Stimulated activated naive CD8-positive, alpha-beta T cell treated with anti-CD3 and anti-CD28 coated beads, Interleukin-15, Interleukin-2, amounts not matched to agents 100 ng/mL and 50 ng/mL, for 24 hours (primary cell): ENCODE measurements at regions not wholly inside any gene's neighbourhood (a gene's known extent, or its start where the extent isn't known, plus 50 kb on each side); places are given as distances from the start of the nearest gene placed in this dataset.
"Not testable (repeated sequence)": the region's sequence is repeated elsewhere in the genome, so short reads cannot be mapped to it uniquely, and the experiment has no call there.

Experiments
- H3K27ac Mint-ChIP-seq: one replicate; pipeline ENCODE4 v1.8.0; 2021; ENCODE audit warnings: mild to moderate bottlenecking, mixed read lengths
- H3K27me3 Mint-ChIP-seq: one replicate; pipeline ENCODE4 v1.8.0; 2021; ENCODE audit warnings: mixed read lengths
- H3K36me3 Mint-ChIP-seq: one replicate; pipeline ENCODE4 v1.8.0; 2021; ENCODE audit warnings: low read depth, mixed read lengths
- H3K4me1 Mint-ChIP-seq: one replicate; pipeline ENCODE4 v1.8.0; 2021; ENCODE audit warnings: low read depth, mixed read lengths
- H3K4me3 Mint-ChIP-seq: one replicate; pipeline ENCODE4 v1.8.0; 2021; ENCODE audit warnings: mild to moderate bottlenecking, mixed read lengths
- H3K9me3 Mint-ChIP-seq: one replicate; pipeline ENCODE4 v1.8.0; 2021; ENCODE audit warnings: mixed read lengths

DNA sequence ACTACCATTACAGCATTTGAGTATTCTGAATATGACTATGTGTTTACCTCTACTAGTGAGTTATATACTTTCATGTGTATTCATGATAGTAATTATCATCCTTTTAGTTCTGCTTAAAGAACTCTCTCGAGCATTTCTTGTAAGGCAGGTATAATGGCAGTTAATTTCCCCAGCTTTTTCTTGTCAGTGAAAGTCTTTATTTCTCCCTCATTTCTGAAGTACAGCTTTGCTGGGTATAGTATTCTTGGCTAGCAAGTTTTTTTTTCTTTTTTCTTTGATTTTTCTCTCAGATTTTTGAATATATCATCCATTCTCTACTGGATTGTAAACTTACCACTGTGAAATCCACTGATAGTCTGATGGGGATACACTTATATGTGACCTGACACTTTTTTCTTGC lies 165.9 kb upstream of the ARHGAP5 start:
- Mint-ChIP-seq H3K27me3 (peaks cover 3% of the 10 kb centered on the region), H3K36me3 (no peaks in the 10 kb centered on the region), H3K9me3 (peaks cover 21% of the 10 kb centered on the region), H3K4me3 (no peak overlapping the region), H3K27ac (no peak overlapping the region), H3K4me1 (no peaks in the 10 kb centered on the region)

DNA sequence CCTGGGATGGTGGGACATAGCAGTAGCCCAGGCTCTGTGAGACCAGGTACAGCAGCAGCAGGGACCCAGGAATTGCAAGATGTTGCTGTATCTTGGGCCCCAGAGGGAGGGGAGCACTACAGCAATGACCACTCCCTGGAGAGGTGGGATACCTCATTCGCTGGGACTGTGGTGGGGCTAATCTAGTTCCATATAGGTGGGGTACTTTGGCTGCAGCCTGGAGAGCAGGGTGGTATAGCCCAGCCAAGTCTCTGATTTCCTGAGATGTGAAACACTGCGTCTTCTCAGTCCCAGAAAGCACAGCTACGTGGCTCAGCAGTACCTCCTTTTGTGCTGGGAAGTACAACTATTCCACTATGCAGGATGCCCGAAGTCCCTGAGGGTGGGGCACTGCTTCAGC lies 163.7 kb upstream of the ARHGAP5 start:
- Mint-ChIP-seq H3K36me3 (no peaks in the 10 kb centered on the region), H3K27me3 (peaks cover 5% of the 10 kb centered on the region), H3K9me3 (peaks cover 21% of the 10 kb centered on the region), H3K27ac (no peak overlapping the region), H3K4me1 (no peaks in the 10 kb centered on the region), H3K4me3 (no peak overlapping the region)

DNA sequence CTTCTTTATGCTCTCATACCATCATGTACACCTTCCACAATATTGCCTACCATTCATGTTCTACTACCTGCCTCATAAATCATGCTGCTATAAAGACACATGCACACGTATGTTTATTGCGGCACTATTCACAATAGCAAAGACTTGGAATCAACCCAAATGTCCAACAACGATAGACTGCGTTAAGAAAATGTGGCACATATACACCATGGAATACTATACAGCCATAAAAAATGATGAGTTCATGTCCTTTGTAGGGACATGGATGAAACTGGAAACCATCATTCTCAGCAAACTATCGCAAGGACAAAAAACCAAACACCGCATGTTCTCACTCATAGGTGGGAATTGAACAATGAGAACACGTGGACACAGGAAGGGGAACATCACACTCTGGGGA lies 158.8 kb upstream of the ARHGAP5 start:
- not testable (repeated sequence) for H3K9me3 Mint-ChIP-seq, H3K4me3 Mint-ChIP-seq, H3K36me3 Mint-ChIP-seq, H3K27ac Mint-ChIP-seq, H3K27me3 Mint-ChIP-seq, H3K4me1 Mint-ChIP-seq

DNA sequence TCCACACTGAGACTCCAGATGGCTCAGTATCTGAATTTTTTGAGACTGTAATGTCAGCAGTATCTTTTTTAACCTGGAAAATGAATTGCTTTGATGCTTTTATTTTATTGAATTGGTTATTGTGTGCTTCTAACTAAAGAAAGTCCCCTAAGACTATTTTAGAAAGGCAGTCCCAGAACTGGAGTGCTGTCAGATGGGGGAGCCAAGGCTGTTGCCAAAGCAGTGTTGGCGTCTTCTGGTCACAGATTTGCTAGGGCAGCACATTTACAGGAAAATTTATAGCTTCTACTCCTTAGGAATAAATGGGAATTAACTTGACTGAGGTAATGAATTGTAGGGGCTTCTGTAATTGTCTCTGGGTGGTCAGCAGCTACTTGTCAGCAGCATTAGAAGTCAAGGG lies 157.1 kb upstream of the ARHGAP5 start:
- Mint-ChIP-seq H3K36me3 (no peaks in the 10 kb centered on the region), H3K4me3 (no peak overlapping the region), H3K27me3 (peaks cover 9% of the 10 kb centered on the region), H3K9me3 (no peaks in the 10 kb centered on the region), H3K27ac (no peak overlapping the region), H3K4me1 (no peaks in the 10 kb centered on the region)

DNA sequence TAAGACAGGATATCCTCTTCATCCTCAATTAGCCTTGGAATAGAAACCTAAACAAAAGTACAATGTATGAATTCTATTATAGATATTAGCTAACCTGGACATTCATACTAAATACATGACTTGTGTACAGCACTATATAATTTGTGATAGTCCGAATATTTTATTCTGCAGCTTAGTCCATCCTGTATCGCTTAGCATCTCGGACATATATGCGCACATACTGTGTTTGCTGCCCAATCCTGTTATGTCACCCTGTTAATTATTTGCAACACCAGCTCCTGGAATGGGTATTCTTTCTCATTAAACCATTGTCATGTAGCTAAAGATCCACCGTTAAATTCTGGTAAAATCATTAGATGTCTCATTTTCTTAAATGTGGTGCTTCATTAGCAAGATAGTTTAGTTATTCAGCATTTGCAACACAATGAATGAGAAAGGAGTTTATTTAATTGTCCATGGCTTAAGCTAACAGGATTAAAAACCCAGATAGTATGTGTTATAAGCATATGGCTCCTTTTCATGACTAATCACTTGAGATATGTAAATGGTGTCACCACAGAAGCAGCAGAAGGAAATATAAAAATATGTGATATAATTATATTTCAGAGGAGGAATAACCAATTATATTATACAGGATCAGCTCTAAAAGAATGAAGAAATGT lies 156.0 kb upstream of the ARHGAP5 start:
- Mint-ChIP-seq H3K27me3 (peaks cover 9% of the 10 kb centered on the region), H3K36me3 (no peaks in the 10 kb centered on the region), H3K4me3 (no peak overlapping the region), H3K9me3 (no peaks in the 10 kb centered on the region), H3K4me1 (no peaks in the 10 kb centered on the region), H3K27ac (no peak overlapping the region)

DNA sequence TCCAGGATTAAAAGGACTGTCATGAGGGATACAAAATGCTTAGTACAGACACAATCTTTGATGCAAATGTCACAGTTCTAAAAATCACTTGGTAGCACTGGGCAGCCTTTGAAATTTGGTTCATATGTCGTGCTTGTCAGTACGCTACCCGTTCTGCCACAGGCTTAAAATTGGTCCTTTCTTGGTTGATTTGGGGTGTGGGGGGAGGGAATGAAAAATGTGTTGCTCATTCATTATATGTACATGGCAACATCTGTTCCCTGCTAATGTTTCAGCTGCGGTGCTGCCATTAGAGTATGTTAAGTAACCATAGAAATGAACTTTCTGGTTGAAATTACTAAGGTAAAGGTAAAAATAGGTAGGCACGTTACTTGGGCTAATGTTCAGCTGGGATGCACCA lies 155.4 kb upstream of the ARHGAP5 start:
- Mint-ChIP-seq H3K27ac (no peak overlapping the region), H3K9me3 (no peaks in the 10 kb centered on the region), H3K4me3 (no peak overlapping the region), H3K4me1 (no peaks in the 10 kb centered on the region), H3K27me3 (peaks cover 9% of the 10 kb centered on the region), H3K36me3 (no peaks in the 10 kb centered on the region)

DNA sequence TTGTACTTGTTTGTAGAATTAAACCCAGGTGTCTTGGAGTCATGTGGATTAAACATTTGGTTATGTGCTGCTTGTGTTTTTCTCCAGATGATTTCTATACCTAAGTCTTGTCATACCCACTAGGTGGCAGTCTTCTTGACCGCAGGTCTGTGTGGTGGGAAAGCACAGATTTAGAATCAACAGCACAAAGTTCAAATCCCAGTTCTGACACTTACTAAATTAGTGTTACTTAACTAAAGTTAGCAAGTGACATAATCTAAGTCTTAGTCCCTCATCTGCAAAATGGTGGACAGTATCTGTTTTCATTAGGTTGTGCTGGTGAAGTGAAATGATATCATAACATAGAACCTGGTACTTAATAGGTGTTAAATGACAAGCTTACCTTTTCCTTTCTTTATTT lies 151.0 kb upstream of the ARHGAP5 start:
- peaks cover 10% of the 10 kb centered on the region for H3K4me1 Mint-ChIP-seq
- H3K36me3 Mint-ChIP-seq = no peaks in the 10 kb centered on the region
- H3K9me3 Mint-ChIP-seq = no peaks in the 10 kb centered on the region
- no peak overlapping the region for H3K4me3 Mint-ChIP-seq
- no peak overlapping the region for H3K27ac Mint-ChIP-seq
- H3K27me3 Mint-ChIP-seq = no peaks in the 10 kb centered on the region

DNA sequence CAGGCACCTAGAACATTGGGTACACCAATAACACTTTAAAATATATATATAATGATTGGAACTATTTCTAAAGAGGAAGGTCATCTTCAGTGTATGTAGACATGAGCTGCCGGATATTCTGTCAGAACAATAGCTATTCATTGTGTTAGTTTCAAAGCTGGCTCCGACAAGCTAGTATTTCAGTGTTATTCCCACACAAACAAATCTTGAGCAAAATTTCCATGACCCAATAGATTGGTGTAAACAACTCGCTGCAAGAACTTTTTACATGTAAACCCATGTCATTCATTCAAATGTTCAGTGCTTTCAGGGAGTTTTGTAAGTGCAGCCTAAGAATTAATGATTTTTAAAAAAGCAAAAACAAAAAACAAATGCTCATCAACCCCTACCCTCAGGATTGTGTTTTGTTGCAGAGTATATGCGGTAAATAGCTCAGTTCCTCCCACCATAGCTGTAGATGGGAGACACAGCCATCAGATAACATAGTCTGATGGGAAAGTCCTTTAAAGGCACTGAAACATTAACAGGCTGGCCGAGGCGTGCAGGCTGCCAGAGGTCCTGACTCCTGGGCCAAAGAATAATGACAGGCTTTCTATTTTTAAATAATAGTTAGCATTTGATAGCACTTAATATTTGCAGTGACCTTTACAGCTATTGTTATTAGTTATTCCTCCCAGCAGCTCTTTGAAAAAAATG lies 150.3 kb upstream of the ARHGAP5 start:
- H3K4me3 Mint-ChIP-seq = no peak overlapping the region

DNA sequence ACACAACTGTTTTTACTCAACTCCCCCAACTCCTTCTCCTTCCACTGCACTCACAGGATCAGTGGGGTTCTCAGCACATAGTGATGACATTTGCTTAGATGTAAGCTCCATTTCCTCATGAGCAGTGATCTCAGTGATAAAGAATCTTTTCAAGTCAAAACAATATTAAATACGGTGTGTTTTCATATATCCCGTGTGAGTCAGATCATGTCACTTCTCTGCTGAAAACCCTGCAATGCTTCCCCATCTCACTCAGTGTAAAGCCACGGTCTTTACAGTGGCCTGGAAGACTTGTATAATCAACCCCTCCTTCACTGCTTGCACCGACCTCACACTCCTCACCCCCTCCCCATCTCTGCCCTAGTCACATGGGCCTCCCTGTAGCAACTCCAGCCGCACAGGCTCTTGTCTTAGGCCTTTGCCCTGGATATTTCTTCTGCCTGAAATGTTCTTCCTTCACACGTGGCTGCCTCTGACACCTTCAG lies 149.7 kb upstream of the ARHGAP5 start:
- no peak overlapping the region for H3K27ac Mint-ChIP-seq
- H3K4me1 Mint-ChIP-seq = peaks cover 10% of the 10 kb centered on the region
- H3K27me3 Mint-ChIP-seq = no peaks in the 10 kb centered on the region
- H3K36me3 Mint-ChIP-seq = no peaks in the 10 kb centered on the region
- no peak overlapping the region for H3K4me3 Mint-ChIP-seq
- no peaks in the 10 kb centered on the region for H3K9me3 Mint-ChIP-seq

More for the DNA sequence above, 150.3 kb upstream of the ARHGAP5 start:
- Mint-ChIP-seq H3K27ac (no peak overlapping the region), H3K9me3 (no peaks in the 10 kb centered on the region), H3K4me1 (peaks cover 10% of the 10 kb centered on the region), H3K36me3 (no peaks in the 10 kb centered on the region), H3K27me3 (no peaks in the 10 kb centered on the region)

DNA sequence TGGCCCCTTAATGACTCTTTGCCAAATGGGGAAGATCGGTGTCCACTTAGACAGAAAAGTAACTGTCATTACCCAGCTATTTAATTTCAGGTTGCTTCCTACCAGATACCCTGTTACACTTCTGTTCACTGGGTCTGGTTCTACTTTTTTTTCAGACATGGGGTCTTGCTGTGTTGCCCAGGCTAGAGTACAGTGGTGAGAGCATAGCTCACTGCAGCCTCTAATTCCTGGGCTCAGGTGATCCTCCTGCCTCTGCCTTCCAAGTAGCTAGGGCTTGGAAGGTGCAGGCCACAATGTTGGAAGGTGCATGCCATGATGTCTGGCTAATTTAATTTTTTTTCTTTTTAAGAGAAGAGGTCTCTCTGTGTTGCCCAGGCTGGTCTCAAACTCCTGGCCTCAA lies 147.0 kb upstream of the ARHGAP5 start:
- H3K4me3 Mint-ChIP-seq = no peak overlapping the region
- no peak overlapping the region for H3K27ac Mint-ChIP-seq
- H3K4me1 Mint-ChIP-seq = peaks cover 10% of the 10 kb centered on the region
- H3K36me3 Mint-ChIP-seq = no peaks in the 10 kb centered on the region
- no peaks in the 10 kb centered on the region for H3K27me3 Mint-ChIP-seq
- H3K9me3 Mint-ChIP-seq = no peaks in the 10 kb centered on the region

DNA sequence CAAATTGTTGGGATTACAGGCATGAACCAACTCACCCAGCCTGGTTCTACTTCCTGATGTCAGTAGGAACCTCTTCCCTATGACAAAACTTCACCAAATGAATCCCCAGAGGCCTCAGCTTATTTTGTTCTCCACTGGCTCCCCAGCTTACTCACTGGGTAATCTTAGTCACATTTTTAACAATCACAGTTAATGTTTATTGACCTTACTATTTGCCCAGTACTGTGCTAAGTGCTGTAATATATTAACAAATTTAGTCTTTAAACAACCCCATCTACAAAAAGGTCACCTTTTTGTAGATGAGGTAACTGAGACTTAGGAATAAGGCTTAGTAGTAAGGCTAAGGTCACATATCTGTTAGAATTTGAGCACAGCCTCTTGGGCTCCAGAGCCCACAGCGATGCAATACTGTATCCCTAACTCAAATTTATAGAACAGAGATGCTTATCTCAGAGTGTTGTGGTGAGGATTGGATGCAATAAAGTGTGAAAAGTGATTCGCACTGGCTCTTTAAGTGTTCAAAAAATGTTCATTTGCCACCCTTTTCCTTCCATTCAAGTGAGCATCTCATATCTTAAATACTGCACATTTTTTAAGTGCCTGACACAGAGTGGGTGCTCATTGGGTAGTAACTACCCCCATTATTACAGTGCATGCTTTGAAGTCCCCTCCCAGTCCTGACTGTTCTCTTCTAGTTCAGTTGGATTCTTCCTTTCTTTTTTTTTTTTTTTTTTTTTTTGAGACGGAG lies 146.4 kb upstream of the ARHGAP5 start:
- Mint-ChIP-seq H3K9me3 (no peaks in the 10 kb centered on the region), H3K4me1 (peaks cover 10% of the 10 kb centered on the region), H3K4me3 (no peak overlapping the region), H3K27ac (no peak overlapping the region), H3K27me3 (no peaks in the 10 kb centered on the region), H3K36me3 (no peaks in the 10 kb centered on the region)

DNA sequence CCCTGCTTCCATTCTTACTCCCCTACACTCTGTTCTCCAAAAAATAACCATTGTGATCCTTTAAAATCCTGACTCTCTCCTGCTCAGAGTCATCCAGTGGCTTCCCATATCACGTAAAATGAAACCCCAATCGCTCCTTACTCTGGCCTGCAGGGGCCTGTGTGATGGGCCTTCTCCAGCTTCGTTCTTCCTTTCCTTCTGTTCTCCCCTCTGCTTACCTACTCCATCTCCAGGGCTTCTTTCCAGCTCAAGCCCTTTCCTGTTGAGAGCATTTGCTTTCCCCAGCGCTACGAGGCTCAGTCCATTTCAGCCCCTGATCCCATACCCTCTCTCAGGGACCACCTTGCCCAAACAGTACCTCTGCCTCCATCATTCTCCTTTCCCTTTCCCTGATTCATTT lies 144.4 kb upstream of the ARHGAP5 start:
- no peaks in the 10 kb centered on the region for H3K9me3 Mint-ChIP-seq
- no peaks in the 10 kb centered on the region for H3K27me3 Mint-ChIP-seq
- H3K4me1 Mint-ChIP-seq = peaks cover 6% of the 10 kb centered on the region
- H3K27ac Mint-ChIP-seq = no peak overlapping the region
- H3K4me3 Mint-ChIP-seq = no peak overlapping the region
- H3K36me3 Mint-ChIP-seq = no peaks in the 10 kb centered on the region

DNA sequence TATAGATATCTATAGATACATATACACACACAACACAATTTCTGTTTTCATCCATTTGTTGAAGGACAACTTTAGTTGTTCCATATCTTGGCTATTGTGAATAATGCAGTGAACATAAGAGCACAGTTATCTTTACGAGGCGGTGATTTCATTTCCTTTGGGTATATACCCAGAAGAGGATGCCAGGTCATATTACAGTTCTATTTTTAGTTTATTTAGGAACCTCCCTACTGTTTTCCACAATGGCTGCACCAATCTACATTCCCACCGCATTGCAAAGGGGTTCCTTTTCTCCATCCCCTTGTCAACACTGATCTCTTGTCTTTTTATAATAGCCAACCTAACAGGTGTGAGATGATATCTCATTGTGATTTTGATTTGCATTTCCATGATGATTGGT lies 143.4 kb upstream of the ARHGAP5 start:
- Mint-ChIP-seq H3K4me1 (peaks cover 10% of the 10 kb centered on the region), H3K9me3 (no peaks in the 10 kb centered on the region), H3K4me3 (no peak overlapping the region), H3K27ac (no peak overlapping the region), H3K36me3 (no peaks in the 10 kb centered on the region), H3K27me3 (no peaks in the 10 kb centered on the region)

DNA sequence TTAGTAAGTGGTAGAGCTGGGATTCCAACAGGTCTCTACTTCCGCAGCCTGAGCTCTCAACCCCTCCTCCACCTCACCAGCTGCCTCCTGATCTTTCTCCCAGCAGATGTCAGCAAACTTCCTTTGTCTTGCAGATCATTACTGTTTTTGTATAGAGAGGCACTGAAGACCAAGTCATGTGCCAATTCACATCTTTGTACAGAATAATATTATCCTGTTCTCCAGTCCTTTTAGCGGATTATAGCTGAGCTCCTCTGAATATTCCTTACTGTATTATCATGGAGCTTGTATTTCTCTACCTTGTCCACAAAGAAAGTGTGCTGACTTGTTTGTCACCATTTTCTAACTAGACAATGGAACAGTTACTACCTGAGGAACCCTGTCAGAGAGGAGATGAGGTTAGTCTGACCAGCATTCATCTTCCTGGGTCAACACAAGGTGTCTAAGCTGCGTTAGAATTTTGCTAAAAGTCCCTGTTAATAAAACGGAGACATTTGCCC lies 142.3 kb upstream of the ARHGAP5 start:
- Mint-ChIP-seq H3K27me3 (no peaks in the 10 kb centered on the region), H3K9me3 (no peaks in the 10 kb centered on the region), H3K4me3 (no peak overlapping the region), H3K27ac (no peak overlapping the region), H3K4me1 (peaks cover 10% of the 10 kb centered on the region), H3K36me3 (no peaks in the 10 kb centered on the region)

DNA sequence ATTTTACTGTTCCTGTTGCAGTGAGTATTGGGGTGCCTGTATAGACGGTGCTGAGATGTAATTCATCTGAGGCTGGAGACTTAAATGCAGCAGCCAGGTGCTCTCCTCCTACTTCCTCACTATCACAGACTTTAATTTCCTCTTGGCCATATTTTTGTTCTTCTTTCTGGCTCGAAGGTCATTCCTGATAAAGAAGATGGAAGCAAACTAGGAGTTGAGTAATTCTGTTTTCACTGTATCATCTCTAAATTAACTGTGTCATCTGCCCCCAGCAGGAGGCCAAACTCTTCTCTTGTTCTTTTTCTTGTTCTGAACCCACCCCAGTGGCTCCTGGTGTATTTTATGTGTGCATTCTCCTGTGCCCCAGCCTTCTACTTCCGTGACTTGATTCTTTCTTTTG lies 141.7 kb upstream of the ARHGAP5 start:
- no peaks in the 10 kb centered on the region for H3K36me3 Mint-ChIP-seq
- peaks cover 10% of the 10 kb centered on the region for H3K4me1 Mint-ChIP-seq
- H3K4me3 Mint-ChIP-seq = no peak overlapping the region
- no peaks in the 10 kb centered on the region for H3K9me3 Mint-ChIP-seq
- no peak overlapping the region for H3K27ac Mint-ChIP-seq
- H3K27me3 Mint-ChIP-seq = no peaks in the 10 kb centered on the region
